Erythroblast (primary cell): ENCODE measurements at regions not wholly inside any gene's neighbourhood (a gene's known extent, or its start where the extent isn't known, plus 50 kb on each side); places are given as distances from the start of the nearest gene placed in this dataset.

Experiments
- GATA1 ChIP-seq: IDR thresholded peaks from 2 replicates; pipeline ENCODE4 v1.6.1; 2011; ENCODE audit warnings: low read depth, mild to moderate bottlenecking, control low read depth, low read length, moderate library complexity
- POLR2A ChIP-seq: IDR thresholded peaks from 2 replicates; pipeline ENCODE4 v1.6.1; 2011; ENCODE audit warnings: mild to moderate bottlenecking, low read length

DNA sequence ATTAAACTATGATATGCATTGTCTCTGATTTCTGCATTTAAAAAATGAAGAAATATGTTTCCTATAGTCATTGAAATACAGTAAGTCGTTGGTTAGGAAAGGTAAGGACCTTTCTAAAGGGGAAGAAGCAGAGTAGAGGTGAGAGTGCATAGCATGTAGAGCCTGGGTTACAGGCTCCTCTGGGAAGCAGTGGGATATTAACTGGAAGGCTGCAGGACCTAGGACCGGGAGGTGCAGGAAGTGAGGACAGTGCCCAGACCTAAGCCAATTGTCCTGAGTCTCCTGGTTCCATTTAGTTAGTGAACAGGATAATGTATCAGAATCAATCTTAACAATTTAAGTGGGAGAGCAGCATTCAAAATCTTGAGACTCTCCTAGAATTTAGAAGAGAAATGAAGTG, 237.1 kb upstream of the NUDT6 start:
- TF ChIP-seq POLR2A (no peak), GATA1 (no peak)
